ENCODE measurements at regions not wholly inside any gene's neighbourhood (a gene's known extent, or its start where the extent isn't known, plus 50 kb on each side); places are given as distances from the start of the nearest gene placed in this dataset.

GRCh38 chr11:13110929-13111812 lies 102.1 kb downstream of the RASSF10 start:
- Mint-ChIP-seq H3K4me3 (no peak overlapping the region), H3K9me3 (no peaks in the 10 kb centered on the region), H3K36me3 (no peaks in the 10 kb centered on the region), H3K27me3 (ENCODE audit: low read depth in 3 of 3) (peaks cover 0 to 3% (median under 1%) of the 10 kb centered on the region in 3 donors), H3K4me1 (no peaks in the 10 kb centered on the region), H3K27ac (no peak overlapping the region)
- DNase-seq, result no peak

DNA sequence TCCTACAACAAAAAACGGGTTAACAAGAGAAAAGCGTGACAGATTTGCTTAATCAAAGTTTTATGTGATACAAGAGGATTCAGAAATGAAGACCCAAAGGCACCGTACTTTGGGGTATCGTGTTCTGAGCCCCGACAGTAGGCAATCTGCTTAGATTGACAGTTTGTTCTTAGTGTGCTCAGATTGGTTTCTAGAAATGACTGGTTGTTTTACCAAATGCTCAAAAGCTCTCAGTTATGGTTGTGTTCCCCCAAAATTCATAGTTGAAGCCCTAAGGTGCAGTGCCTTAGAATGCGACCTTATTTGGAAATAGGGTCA lies 102.7 kb downstream of the RASSF10 start:
- Mint-ChIP-seq H3K36me3 (no peaks in the 10 kb centered on the region), H3K4me1 (no peaks in the 10 kb centered on the region), H3K4me3 (no peak overlapping the region), H3K27me3 (ENCODE audit: low read depth in 3 of 3) (peaks cover 0 to 6% (median 1%) of the 10 kb centered on the region in 3 donors), H3K9me3 (no peaks in the 10 kb centered on the region), H3K27ac (no peak overlapping the region)
- no peak for DNase-seq

- DNase-seq, result no peak
- H3K9me3 Mint-ChIP-seq, result no peaks in the 10 kb centered on the region
- no peaks in the 10 kb centered on the region for H3K4me1 Mint-ChIP-seq
- no peak overlapping the region for H3K27ac Mint-ChIP-seq
- peaks cover 0 to 10% (median 1%) of the 10 kb centered on the region in 3 donors for H3K27me3 Mint-ChIP-seq (ENCODE audit: low read depth in 3 of 3)
- no peaks in the 10 kb centered on the region for H3K36me3 Mint-ChIP-seq
- H3K4me3 Mint-ChIP-seq, result no peak overlapping the region
Observed at GRCh38 chr11:13114566-13115379, 105.7 kb downstream of the RASSF10 start.

GRCh38 chr11:13115380-13115675 lies 106.2 kb downstream of the RASSF10 start:
- Mint-ChIP-seq H3K36me3 (no peaks in the 10 kb centered on the region), H3K4me1 (no peaks in the 10 kb centered on the region), H3K27me3 (ENCODE audit: low read depth in 3 of 3) (peaks cover 0 to 10% (median 1%) of the 10 kb centered on the region in 3 donors), H3K27ac (no peak overlapping the region), H3K9me3 (no peaks in the 10 kb centered on the region), H3K4me3 (no peak overlapping the region)
- DNase-seq, result no peak

DNA sequence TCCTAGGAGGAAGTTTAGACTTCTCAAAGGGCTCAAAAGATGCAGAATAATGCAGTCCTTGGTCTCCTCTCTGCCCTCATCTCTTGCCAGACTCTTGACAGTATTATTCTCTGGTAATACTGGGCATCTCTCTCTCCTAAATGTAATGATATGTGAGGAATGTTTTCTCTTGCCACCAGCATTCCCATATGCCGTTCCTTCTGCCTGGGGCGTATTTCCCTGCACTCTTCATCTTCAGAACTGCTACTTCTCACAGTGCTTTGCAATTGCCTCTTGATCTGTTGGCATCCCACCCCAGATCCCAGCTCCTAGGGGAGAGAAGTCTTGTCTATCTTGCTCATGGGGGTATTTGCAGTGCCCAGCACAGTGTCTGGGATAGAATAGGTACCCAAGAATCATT lies 107.4 kb downstream of the RASSF10 start:
- peaks cover 1 to 12% (median 3%) of the 10 kb centered on the region in 3 donors for H3K27me3 Mint-ChIP-seq (ENCODE audit: low read depth in 3 of 3)
- DNase-seq, result no peak
- H3K4me3 Mint-ChIP-seq, result no peak overlapping the region
- no peaks in the 10 kb centered on the region for H3K36me3 Mint-ChIP-seq
- H3K4me1 Mint-ChIP-seq, result no peaks in the 10 kb centered on the region
- peaks cover 0 to 1% (median 0%) of the 10 kb centered on the region in 6 donors for H3K9me3 Mint-ChIP-seq
- no peak overlapping the region for H3K27ac Mint-ChIP-seq

DNA sequence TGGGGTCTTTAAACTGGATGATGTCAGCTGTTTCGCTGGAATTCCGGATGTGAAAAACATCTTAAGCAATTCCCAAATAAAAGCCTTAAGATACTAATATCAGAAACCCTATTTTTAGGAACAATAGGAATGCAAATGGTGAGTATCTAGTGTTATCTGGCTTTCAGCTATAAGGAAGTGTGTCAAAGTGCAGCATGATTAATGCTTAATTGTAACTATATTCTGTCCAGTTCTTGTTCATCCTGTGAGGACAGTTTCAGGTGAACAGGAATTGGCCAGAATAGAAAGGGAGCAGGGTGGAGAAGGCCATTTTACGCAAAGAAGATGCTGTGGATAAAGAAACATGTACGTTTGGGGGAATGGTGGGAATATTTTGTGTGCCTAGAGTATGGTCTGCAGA lies 108.2 kb downstream of the RASSF10 start:
- peaks cover 0 to 3% (median 0%) of the 10 kb centered on the region in 3 donors for H3K36me3 Mint-ChIP-seq

GRCh38 chr11:13118194-13118593 lies 109.1 kb downstream of the RASSF10 start:
- peaks cover 5 to 18% (median 5%) of the 10 kb centered on the region in 3 donors for H3K27me3 Mint-ChIP-seq (ENCODE audit: low read depth in 3 of 3)
- no peaks in the 10 kb centered on the region for H3K4me1 Mint-ChIP-seq
- no peak overlapping the region for H3K4me3 Mint-ChIP-seq
- no peak overlapping the region for H3K27ac Mint-ChIP-seq
- DNase-seq, result no peak
- H3K36me3 Mint-ChIP-seq, result peaks cover 0 to 3% (median 2%) of the 10 kb centered on the region in 3 donors
- peaks cover 0 to 5% (median 0%) of the 10 kb centered on the region in 6 donors for H3K9me3 Mint-ChIP-seq

More for the DNA sequence above, 108.2 kb downstream of the RASSF10 start:
- Mint-ChIP-seq H3K27ac (no peak overlapping the region), H3K4me3 (no peak overlapping the region), H3K4me1 (no peaks in the 10 kb centered on the region), H3K27me3 (ENCODE audit: low read depth in 3 of 3) (peaks cover 1 to 14% (median 3%) of the 10 kb centered on the region in 3 donors), H3K9me3 (peaks cover 0 to 1% (median 0%) of the 10 kb centered on the region in 6 donors)
- no peak for DNase-seq

DNA sequence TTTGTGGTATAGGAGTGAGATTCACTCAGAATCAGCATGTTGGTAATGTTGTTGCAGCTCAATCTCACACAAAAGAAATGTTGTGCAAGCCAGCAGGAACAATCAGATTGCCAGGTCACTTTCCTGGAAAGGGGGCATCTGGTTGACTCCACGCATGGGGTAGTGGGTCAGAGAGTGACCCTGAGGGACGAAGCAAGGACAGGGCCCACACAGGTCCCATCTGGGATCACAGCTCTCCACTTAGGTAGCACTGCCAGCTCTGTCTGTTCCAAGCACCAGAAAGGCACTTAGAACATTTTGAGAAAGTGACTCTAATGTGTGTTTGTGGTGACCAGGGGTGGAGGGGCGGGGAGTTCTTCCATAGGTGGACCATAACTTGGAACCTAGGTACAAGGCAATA lies 109.5 kb downstream of the RASSF10 start:
- Mint-ChIP-seq H3K4me1 (no peaks in the 10 kb centered on the region), H3K27me3 (ENCODE audit: low read depth in 3 of 3) (peaks cover 5 to 18% (median 7%) of the 10 kb centered on the region in 3 donors), H3K9me3 (peaks cover 0 to 5% (median 0%) of the 10 kb centered on the region in 6 donors), H3K27ac (no peak overlapping the region), H3K4me3 (no peak overlapping the region), H3K36me3 (peaks cover 0 to 3% (median 3%) of the 10 kb centered on the region in 3 donors)
- no peak for DNase-seq

DNA sequence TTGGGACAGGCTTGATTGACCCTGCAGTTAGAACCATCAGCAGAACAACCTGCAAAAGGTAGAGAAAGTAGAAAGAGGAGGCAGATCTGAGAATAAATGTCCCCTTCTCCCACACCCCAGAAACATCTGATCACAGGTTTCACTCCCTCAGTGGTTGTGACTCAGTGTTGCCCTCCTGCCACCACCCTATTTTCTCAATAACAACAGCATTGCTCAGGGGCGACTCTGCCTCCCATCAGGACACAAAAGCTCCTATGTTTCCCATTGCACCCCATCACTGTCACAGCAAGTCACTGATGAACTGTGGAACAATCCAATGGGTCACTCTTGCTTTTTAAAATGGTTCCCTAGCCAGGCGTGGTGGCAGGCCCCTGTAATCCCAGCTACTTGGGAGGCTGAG lies 110.2 kb downstream of the RASSF10 start:
- Mint-ChIP-seq H3K27ac (no peak overlapping the region), H3K36me3 (peaks cover 0 to 3% (median 3%) of the 10 kb centered on the region in 3 donors), H3K4me3 (no peak overlapping the region), H3K4me1 (no peaks in the 10 kb centered on the region), H3K9me3 (peaks cover 0 to 5% (median 0%) of the 10 kb centered on the region in 6 donors), H3K27me3 (ENCODE audit: low read depth in 3 of 3) (peaks cover 5 to 18% (median 7%) of the 10 kb centered on the region in 3 donors)
- no peak for DNase-seq

GRCh38 chr11:13119941-13120520 lies 110.9 kb downstream of the RASSF10 start:
- H3K27me3 Mint-ChIP-seq (ENCODE audit: low read depth in 3 of 3), result peaks cover 5 to 18% (median 7%) of the 10 kb centered on the region in 3 donors
- H3K4me1 Mint-ChIP-seq, result no peaks in the 10 kb centered on the region
- H3K9me3 Mint-ChIP-seq, result peaks cover 0 to 5% (median 0%) of the 10 kb centered on the region in 6 donors
- H3K27ac Mint-ChIP-seq, result no peak overlapping the region
- peaks cover 0 to 3% (median 3%) of the 10 kb centered on the region in 3 donors for H3K36me3 Mint-ChIP-seq
- H3K4me3 Mint-ChIP-seq, result no peak overlapping the region
- DNase-seq, result no peak

- Mint-ChIP-seq H3K4me3 (no peak overlapping the region), H3K27me3 (ENCODE audit: low read depth in 3 of 3) (peaks cover 5 to 18% (median 7%) of the 10 kb centered on the region in 3 donors), H3K27ac (no peak overlapping the region), H3K9me3 (peaks cover 0 to 5% (median 0%) of the 10 kb centered on the region in 6 donors), H3K36me3 (peaks cover 0 to 3% (median 3%) of the 10 kb centered on the region in 3 donors), H3K4me1 (no peaks in the 10 kb centered on the region)
- DNase-seq, result no peak
Observed at GRCh38 chr11:13120691-13121090, 111.6 kb downstream of the RASSF10 start.

GRCh38 chr11:13126430-13126829 lies 117.3 kb downstream of the RASSF10 start:
- H3K4me3 Mint-ChIP-seq, result no peak overlapping the region
- no peak for DNase-seq
- H3K27me3 Mint-ChIP-seq (ENCODE audit: low read depth in 3 of 3), result peaks cover 5 to 9% (median 8%) of the 10 kb centered on the region in 3 donors
- H3K4me1 Mint-ChIP-seq, result peaks cover 2 to 4% of the 10 kb centered on the region in 2 donors
- no peak overlapping the region for H3K27ac Mint-ChIP-seq
- H3K36me3 Mint-ChIP-seq, result peaks cover 0 to 3% (median 3%) of the 10 kb centered on the region in 3 donors
- H3K9me3 Mint-ChIP-seq, result peaks cover 0 to 3% (median 0%) of the 10 kb centered on the region in 6 donors

DNA sequence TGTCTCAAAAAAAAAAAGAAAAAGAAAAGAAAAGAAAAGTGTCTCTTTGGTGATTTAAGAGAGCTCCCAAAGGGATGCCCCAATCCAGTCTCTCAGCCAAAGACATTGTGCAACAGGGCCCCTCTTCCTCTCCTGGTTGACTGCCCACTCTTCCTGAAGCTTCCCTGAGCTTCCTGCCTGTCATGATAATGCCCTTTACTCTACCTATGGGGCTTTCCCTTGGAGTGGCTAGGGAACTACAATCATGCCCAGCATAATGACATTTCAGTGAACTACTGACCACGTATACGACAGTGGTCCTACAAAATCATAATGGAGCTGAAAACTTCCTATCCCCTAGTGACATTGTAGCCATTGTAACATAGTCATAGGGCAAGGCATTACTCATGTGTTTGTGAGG lies 118.0 kb downstream of the RASSF10 start:
- Mint-ChIP-seq H3K36me3 (peaks cover 0 to 3% (median 3%) of the 10 kb centered on the region in 3 donors), H3K27ac (no peak overlapping the region), H3K9me3 (peaks cover 0 to 3% (median 0%) of the 10 kb centered on the region in 6 donors), H3K4me1 (peaks cover 4 to 11% of the 10 kb centered on the region in 2 donors), H3K4me3 (no peak overlapping the region), H3K27me3 (ENCODE audit: low read depth in 3 of 3) (peaks cover 8 to 9% (median 9%) of the 10 kb centered on the region in 3 donors)
- DNase-seq, result no peak

- Mint-ChIP-seq H3K36me3 (no peaks in the 10 kb centered on the region), H3K4me1 (peaks cover 9 to 20% of the 10 kb centered on the region in 2 donors), H3K27me3 (ENCODE audit: low read depth in 3 of 3) (peaks cover 2 to 7% (median 3%) of the 10 kb centered on the region in 3 donors), H3K9me3 (peaks cover 0 to 1% (median 0%) of the 10 kb centered on the region in 6 donors), H3K4me3 (no peak overlapping the region), H3K27ac (no peak overlapping the region)
- no peak for DNase-seq
Observed at GRCh38 chr11:13128354-13128753, 119.2 kb downstream of the RASSF10 start.

Data from immature natural killer cell (primary cell).